Stimulated activated naive CD8-positive, alpha-beta T cell treated with anti-CD3 and anti-CD28 coated beads, Interleukin-15, Interleukin-2, amounts not matched to agents 100 U/mL and 50 U/mL, for 24 hours (primary cell): ENCODE measurements at regions not wholly inside any gene's neighbourhood (a gene's known extent, or its start where the extent isn't known, plus 50 kb on each side); places are given as distances from the start of the nearest gene placed in this dataset.
"Not testable (repeated sequence)": the region's sequence is repeated elsewhere in the genome, so short reads cannot be mapped to it uniquely, and the experiment has no call there.

Source experiments
- ATAC-seq: fragments of 150-1000 bp; cut with Tn5 transposase; one replicate; pipeline ENCODE4 v1.10.0; 2021
- DNase-seq: peaks from one replicate; pipeline ENCODE4 v3.0.0; 2021

DNA sequence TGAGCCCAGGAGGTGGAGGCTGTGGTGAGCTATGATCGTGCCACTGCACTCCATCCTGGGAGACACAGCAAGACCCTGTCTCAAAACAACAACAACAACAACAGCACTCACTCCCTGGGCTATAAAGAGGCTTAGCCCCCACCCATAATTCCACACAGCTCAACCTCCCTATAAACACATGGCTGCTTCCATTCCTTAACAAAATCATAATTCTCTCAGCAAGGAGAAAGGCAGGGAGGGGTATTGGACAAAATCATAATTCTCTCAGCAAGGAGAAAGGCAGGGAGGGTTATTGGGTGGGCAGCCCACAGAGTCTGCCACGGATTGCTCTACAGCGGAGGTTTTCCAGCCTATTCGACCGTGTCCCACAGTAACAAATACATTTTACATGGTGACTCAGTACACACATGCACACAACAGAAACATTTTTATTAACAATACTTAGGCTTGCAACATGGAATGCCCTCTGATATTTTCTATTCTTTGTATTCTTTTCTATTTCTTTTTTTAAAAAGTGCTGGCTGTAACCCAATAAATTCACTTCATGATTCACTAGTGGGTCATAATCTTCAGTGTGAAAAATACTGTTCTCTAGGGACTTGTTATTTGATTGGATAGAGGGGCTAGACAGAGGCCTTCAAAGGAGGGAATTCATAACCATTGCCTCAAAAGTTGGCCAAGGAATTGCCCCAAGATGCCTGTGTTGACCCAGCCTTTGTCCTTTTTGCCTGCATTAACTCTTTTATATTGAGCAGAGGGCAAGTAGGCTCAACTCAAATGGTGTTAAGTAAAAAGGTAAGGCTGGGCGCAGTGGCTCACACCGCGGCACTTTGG lies 50.6 kb upstream of the ZMYND8 start:
- no peak for DNase-seq
- no peak for ATAC-seq

DNA sequence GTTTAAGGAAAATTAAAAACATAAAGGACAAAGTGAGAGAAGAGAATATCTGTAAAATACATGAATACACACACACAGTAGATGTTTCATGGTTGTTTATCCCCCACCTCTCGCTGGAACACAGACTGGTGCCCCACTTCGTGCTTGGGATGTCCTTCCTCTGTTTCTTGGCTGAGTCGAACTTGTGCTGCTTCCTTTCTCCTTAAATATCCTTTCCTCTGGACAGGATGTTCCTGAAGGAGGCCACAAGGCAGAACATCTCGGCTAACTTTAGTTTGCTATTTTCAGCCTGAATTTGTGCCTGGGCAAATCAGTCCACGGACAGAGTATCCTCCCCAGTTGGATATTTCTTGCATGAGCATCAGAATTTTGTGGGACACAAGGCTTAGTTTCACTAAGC lies 54.7 kb upstream of the ZMYND8 start:
- DNase-seq = no peak
- no peak for ATAC-seq

GRCh38 chr20:47412083-47412482 lies 55.6 kb upstream of the ZMYND8 start:
- ATAC-seq (no peak), DNase-seq (no peak)

GRCh38 chr20:47413189-47413588 lies 56.7 kb upstream of the ZMYND8 start:
- ATAC-seq = no peak
- DNase-seq = no peak

GRCh38 chr20:47417245-47418068 lies 61.0 kb upstream of the ZMYND8 start:
- DNase-seq = no peak
- no peak for ATAC-seq

GRCh38 chr20:47418069-47418757 lies 61.7 kb upstream of the ZMYND8 start:
- ATAC-seq = no peak
- DNase-seq = no peak

- ATAC-seq = no peak
- no peak for DNase-seq
Observed at GRCh38 chr20:47419953-47420514, 63.5 kb upstream of the ZMYND8 start.

DNA sequence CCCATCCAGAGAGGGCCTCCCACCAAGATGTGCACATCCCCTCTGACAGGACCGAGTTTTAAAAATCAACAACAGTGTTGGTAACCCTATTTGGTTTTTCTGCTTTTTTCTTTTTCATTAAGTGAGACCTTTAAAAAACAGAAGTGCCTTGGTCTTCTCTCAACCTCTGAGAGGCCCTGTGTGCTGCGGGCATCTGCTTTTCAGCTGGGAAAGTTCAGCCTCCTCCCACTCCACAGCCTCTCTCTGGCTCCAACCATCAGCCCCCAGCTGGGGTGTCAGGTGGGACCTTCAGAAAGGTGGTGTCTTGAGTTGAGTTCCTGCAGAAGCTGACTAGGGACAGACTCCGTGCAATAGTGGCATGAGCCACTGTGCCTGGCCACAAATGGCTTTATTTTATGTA lies 64.6 kb upstream of the ZMYND8 start:
- no peak for ATAC-seq
- DNase-seq = no peak

- ATAC-seq (no peak), DNase-seq (no peak)
Observed at GRCh38 chr20:47423586-47423985, 67.1 kb upstream of the ZMYND8 start.

DNA sequence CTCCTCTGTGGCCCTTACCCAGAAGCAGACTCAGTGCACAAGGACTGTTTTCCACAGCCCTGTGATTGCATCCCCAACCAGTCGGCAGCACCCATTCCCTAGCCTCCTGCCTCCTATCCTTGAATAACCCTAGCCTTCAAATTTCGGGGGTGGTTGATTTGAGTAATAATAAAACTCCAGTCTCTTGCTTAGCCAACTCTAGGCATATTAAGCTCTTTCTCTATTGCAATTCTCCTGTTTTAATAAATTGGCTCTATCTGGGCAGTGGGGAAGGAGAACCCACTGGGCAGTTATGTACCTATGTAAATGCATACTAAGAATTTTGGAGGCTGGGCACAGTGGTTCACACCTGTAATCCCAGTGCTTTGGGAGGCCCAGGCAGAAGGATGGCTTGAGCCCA lies 70.6 kb upstream of the ZMYND8 start:
- DNase-seq (no peak), ATAC-seq (no peak)

GRCh38 chr20:47427746-47428145 lies 71.2 kb upstream of the ZMYND8 start:
- DNase-seq = no peak
- no peak for ATAC-seq

- ATAC-seq (no peak), DNase-seq (no peak)
Observed at GRCh38 chr20:47428164-47428563, 71.7 kb upstream of the ZMYND8 start.

GRCh38 chr20:47428851-47429336 lies 72.4 kb upstream of the ZMYND8 start:
- DNase-seq (no peak), ATAC-seq (no peak)

- ATAC-seq (no peak), DNase-seq (no peak)
Observed at GRCh38 chr20:47429409-47429808, 72.3 kb upstream of the NCOA3 start.

DNA sequence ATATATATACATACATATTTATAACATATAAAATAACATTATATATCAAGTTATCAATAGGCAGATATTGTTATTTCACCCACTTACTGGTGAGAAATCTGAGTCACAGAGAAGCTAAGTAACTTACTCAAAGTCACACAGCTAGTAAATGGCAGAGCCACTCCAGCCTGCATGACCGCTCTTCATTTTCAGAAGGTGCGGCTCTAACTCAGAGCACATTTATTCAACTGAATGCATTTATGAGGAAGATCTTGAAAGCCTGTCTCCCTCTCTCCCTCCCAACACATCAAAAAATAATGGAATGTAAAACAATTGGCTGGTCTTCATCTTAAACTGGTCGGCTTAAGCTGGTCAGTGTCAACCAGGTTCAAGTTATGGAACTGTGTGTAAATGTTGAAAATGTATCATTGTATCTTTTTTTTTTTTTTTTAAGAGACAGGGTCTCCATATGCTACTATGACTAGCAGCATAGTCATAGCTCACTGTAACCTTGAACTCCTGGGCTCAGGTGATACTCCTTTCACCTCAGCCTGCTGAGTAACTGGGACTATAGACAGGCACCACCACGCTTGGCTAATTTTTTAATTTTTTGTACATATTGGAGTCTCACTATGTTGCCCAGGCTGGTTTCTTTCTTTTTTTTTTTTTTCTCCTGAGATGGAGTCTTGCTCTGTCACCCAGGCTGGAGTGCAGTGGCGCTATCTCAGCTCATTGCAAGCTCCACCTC lies 70.7 kb upstream of the NCOA3 start:
- ATAC-seq = no peak
- DNase-seq = no peak

GRCh38 chr20:47432834-47433210 lies 68.9 kb upstream of the NCOA3 start:
- ATAC-seq (no peak), DNase-seq (no peak)

- ATAC-seq, DNase-seq: not testable (repeated sequence)
Observed at GRCh38 chr20:47434128-47434779, 67.4 kb upstream of the NCOA3 start.

GRCh38 chr20:47438464-47439381 lies 63.0 kb upstream of the NCOA3 start:
- DNase-seq = peak; percentile 21
- ATAC-seq = peak; percentile 76

- no peak for ATAC-seq
- DNase-seq = no peak
Observed at GRCh38 chr20:47440857-47441773, 60.6 kb upstream of the NCOA3 start.
